HepG2 (cell line): ENCODE measurements at regions not wholly inside any gene's neighbourhood (a gene's known extent, or its start where the extent isn't known, plus 50 kb on each side); places are given as distances from the start of the nearest gene placed in this dataset.

ENCODE experiments used
- CTCF ChIP-seq: sonication (generic); formaldehyde crosslinking; IDR thresholded peaks from 2 replicates; pipeline ENCODE4 v1.5.0; 2020; ENCODE audit warnings: mild to moderate bottlenecking, missing genetic modification reagents, moderate library complexity
- FOSL1 ChIP-seq: sonication (generic); formaldehyde crosslinking; IDR thresholded peaks from 2 replicates; pipeline ENCODE4 v1.9.0; 2021; ENCODE audit warnings: missing genetic modification reagents, borderline replicate concordance
- NPAS2 ChIP-seq: sonication (generic); formaldehyde crosslinking; IDR thresholded peaks from 2 replicates; pipeline ENCODE4 v1.8.0; 2022; ENCODE audit warnings: mild to moderate bottlenecking, missing genetic modification reagents, borderline replicate concordance
- SUZ12 ChIP-seq: fragments of 150-350 bp; IDR thresholded peaks from 2 replicates; pipeline ENCODE4 v1.6.1; 2014; ENCODE audit warnings: low read depth, low read length
- ZEB1 ChIP-seq: IDR thresholded peaks from 2 replicates; pipeline ENCODE4 v1.6.1; 2012; ENCODE audit warnings: mild to moderate bottlenecking, low read depth, inconsistent platforms; ENCODE audit not compliant: insufficient replicate concordance
- ZNF576 ChIP-seq: sonication (generic); formaldehyde crosslinking; IDR thresholded peaks from 2 replicates; pipeline ENCODE4 v1.4.0; 2020; ENCODE audit warnings: mild to moderate bottlenecking, missing genetic modification reagents

DNA sequence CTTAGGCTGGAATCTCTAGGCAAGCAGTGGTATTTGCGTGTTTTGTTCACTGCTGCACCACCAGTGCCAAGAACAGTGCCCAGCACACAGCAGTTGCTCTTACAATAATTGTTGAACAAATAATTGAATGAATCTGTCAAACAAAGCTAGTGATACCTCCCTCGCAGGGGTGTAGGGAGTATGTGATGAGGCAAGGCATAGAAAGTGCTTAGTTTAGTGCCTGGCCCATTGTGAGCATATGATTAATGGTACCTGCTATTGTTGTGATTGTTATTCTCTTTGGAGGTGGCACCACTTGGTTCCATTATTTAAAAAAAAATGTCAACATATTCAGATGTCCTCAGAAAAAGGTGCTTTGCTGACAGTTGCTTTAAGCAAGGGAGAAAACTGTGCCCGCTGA lies 210.1 kb upstream of the TBX3 start:
- TF ChIP-seq CTCF (CRISPR knock-in tag) (no peak), ZNF576 (CRISPR knock-in tag) (no peak), NPAS2 (CRISPR knock-in tag) (no peak), FOSL1 (no peak), ZEB1 (no peak), SUZ12 (no peak)
